ENCODE measurements at regions not wholly inside any gene's neighbourhood (a gene's known extent, or its start where the extent isn't known, plus 50 kb on each side); places are given as distances from the start of the nearest gene placed in this dataset.

DNA sequence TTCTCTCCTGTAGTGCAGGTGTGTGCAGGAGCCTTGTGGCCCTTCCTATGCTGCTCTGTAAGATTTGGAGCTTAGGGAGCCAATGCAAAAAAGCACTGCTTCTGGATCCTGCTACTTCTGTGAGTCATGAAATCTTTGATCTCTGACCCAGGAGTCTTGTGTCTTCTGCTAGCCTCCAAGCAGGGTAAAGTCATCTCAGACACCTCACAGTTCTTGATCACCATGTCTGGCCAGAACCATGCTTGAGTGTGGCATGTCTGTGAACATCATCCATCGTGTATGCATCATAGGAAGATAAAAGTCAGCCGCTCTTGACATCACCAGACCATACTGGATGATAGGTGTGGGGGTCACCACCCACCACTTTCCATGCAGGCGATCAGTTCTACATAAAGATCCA lies 247.8 kb downstream of the RPLP1 start:
- H3K27me3 ChIP-seq (ENCODE audit: control insufficient read depth, insufficient read depth, low read length, poor library complexity, severe bottlenecking) = peaks cover 6% of the 10 kb centered on the region
- Mint-ChIP-seq H3K27me3 (ENCODE audit: insufficient read depth) (peaks cover 5% of the 10 kb centered on the region), H3K36me3 (ENCODE audit: low read depth) (no peaks in the 10 kb centered on the region), H3K4me3 (no peak overlapping the region), H3K4me1 (peaks cover 8% of the 10 kb centered on the region), H3K27ac (no peak overlapping the region), H3K9me3 (no peaks in the 10 kb centered on the region)
- no peak for DNase-seq
- no peak overlapping the region for H3K9ac ChIP-seq (ENCODE audit: extremely low read depth, low read length, poor library complexity, severe bottlenecking)
- H3K36me3 ChIP-seq (ENCODE audit: control insufficient read depth, insufficient read depth, low read length) = no peaks in the 10 kb centered on the region
- H3K4me1 ChIP-seq (ENCODE audit: control insufficient read depth, insufficient read depth, low read length) = no peaks in the 10 kb centered on the region
- no peak overlapping the region for H3K4me3 ChIP-seq (ENCODE audit: low read length)
- 89% methylated on average over 3 of the region's 3 CpGs; no CpG with 5 or more reads in 1 of the 2 experiments for WGBS, 2 experiments (ENCODE audit: insufficient coverage in 1 of 2, insufficient read length in 1 of 2)
- TF ChIP-seq, protein P1, sequence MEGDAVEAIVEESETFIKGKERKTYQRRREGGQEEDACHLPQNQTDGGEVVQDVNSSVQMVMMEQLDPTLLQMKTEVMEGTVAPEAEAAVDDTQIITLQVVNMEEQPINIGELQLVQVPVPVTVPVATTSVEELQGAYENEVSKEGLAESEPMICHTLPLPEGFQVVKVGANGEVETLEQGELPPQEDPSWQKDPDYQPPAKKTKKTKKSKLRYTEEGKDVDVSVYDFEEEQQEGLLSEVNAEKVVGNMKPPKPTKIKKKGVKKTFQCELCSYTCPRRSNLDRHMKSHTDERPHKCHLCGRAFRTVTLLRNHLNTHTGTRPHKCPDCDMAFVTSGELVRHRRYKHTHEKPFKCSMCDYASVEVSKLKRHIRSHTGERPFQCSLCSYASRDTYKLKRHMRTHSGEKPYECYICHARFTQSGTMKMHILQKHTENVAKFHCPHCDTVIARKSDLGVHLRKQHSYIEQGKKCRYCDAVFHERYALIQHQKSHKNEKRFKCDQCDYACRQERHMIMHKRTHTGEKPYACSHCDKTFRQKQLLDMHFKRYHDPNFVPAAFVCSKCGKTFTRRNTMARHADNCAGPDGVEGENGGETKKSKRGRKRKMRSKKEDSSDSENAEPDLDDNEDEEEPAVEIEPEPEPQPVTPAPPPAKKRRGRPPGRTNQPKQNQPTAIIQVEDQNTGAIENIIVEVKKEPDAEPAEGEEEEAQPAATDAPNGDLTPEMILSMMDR (conservative IDR thresholded peaks at IDR 0.05) = no peak
- no peaks in the 10 kb centered on the region for H3K9me3 ChIP-seq (ENCODE audit: control insufficient read depth, low read length)
- no peak overlapping the region for H3K27ac ChIP-seq (ENCODE audit: low read depth, low read length)

DNA sequence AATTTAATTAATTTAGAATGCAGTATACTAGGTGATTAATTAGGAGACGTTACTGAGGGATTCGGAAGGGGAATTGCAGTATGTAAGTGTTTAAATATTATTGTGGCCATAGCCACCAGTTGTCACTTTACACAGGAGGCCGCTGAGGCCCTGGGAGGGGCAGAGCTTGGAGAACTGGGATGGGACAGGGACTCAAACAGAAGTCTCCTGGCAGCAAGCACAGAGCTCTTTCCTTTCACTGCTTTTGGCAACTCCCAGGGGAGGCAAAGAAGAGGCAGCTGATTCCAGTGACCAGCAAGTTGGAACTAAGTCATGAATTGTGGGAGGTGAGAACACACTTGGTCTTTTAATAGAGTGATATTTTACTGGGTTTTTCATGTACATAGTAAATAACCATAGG lies 248.6 kb downstream of the RPLP1 start:
- no peak overlapping the region for H3K27ac ChIP-seq (ENCODE audit: low read depth, low read length)
- no peak for DNase-seq
- TF ChIP-seq, protein P1 (conservative IDR thresholded peaks at IDR 0.05) = no peak
- 90 to 100% methylated on average over 1 to 3 of the region's 3 CpGs for WGBS, 2 experiments (ENCODE audit: insufficient coverage in 1 of 2, insufficient read length in 1 of 2)
- no peaks in the 10 kb centered on the region for H3K9me3 ChIP-seq (ENCODE audit: control insufficient read depth, low read length)
- peaks cover 8% of the 10 kb centered on the region for H3K4me1 Mint-ChIP-seq
- H3K4me3 Mint-ChIP-seq = no peak overlapping the region
- no peak overlapping the region for H3K27ac Mint-ChIP-seq
- no peaks in the 10 kb centered on the region for H3K9me3 Mint-ChIP-seq
- peaks cover 2% of the 10 kb centered on the region for H3K27me3 Mint-ChIP-seq (ENCODE audit: insufficient read depth)
- no peaks in the 10 kb centered on the region for H3K36me3 ChIP-seq (ENCODE audit: control insufficient read depth, insufficient read depth, low read length)
- H3K36me3 Mint-ChIP-seq (ENCODE audit: low read depth) = no peaks in the 10 kb centered on the region
- H3K4me1 ChIP-seq (ENCODE audit: control insufficient read depth, insufficient read depth, low read length) = no peaks in the 10 kb centered on the region
- H3K27me3 ChIP-seq (ENCODE audit: control insufficient read depth, insufficient read depth, low read length, poor library complexity, severe bottlenecking) = peaks cover 6% of the 10 kb centered on the region
- H3K9ac ChIP-seq (ENCODE audit: extremely low read depth, low read length, poor library complexity, severe bottlenecking) = no peak overlapping the region
- H3K4me3 ChIP-seq (ENCODE audit: low read length) = no peak overlapping the region

DNA sequence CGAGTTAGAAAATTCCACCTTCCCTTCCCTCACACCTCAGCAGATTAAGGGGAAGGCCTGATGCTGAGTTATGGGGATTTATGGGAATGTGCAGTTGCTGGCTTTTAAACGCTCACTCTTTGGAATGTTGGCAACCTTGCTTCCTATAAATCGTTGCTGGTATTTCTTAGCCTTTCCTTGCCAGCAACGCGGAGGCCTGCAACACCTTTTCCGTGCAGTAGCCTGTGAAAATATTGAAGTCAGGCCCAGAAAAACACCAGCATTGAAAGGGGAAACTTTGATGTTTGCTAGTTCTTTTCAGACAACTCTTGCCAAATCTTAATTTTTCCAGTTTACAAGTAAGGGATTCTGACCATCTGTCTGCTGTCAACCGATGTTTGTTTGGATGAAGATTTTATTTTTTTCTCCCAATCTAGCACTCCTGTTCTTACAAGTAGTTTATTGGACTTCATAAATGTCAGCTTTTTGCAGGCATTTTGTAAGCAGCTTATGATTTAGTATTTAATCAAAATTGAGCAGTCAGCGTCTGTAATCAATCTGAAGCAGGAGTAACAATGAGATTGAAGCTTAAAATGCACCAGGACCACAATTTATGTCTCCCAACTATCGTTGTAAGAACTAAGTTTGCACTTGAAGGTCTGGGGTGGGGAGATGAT lies 251.0 kb downstream of the RPLP1 start:
- TF ChIP-seq, protein P1 (conservative IDR thresholded peaks at IDR 0.05) = no peak
- H3K4me1 Mint-ChIP-seq = peaks cover 8% of the 10 kb centered on the region
- H3K27me3 ChIP-seq (ENCODE audit: control insufficient read depth, insufficient read depth, low read length, poor library complexity, severe bottlenecking) = no peaks in the 10 kb centered on the region
- H3K27me3 Mint-ChIP-seq (ENCODE audit: insufficient read depth) = peaks cover 4% of the 10 kb centered on the region
- H3K9ac ChIP-seq (ENCODE audit: extremely low read depth, low read length, poor library complexity, severe bottlenecking) = no peak overlapping the region
- H3K4me3 ChIP-seq (ENCODE audit: low read length) = no peak overlapping the region
- H3K9me3 ChIP-seq (ENCODE audit: control insufficient read depth, low read length) = peaks cover 9% of the 10 kb centered on the region
- no peak overlapping the region for H3K4me3 Mint-ChIP-seq
- H3K27ac ChIP-seq (ENCODE audit: low read depth, low read length) = no peak overlapping the region
- H3K36me3 Mint-ChIP-seq (ENCODE audit: low read depth) = peaks cover 3% of the 10 kb centered on the region
- H3K9me3 Mint-ChIP-seq = peaks cover 20% of the 10 kb centered on the region
- H3K36me3 ChIP-seq (ENCODE audit: control insufficient read depth, insufficient read depth, low read length) = no peaks in the 10 kb centered on the region
- DNase-seq = no peak
- WGBS, 2 experiments (ENCODE audit: insufficient coverage in 1 of 2, insufficient read length in 1 of 2) = 91 to 96% methylated on average over 7 to 9 of the region's 9 CpGs
- no peaks in the 10 kb centered on the region for H3K4me1 ChIP-seq (ENCODE audit: control insufficient read depth, insufficient read depth, low read length)
- no peak overlapping the region for H3K27ac Mint-ChIP-seq

All from endodermal cell (in vitro differentiated cells).